ACC112 (cell line): ENCODE measurements at regions not wholly inside any gene's neighbourhood (a gene's known extent, or its start where the extent isn't known, plus 50 kb on each side); places are given as distances from the start of the nearest gene placed in this dataset.
A peak's percentile ranks its signal among the peaks of the same experiment; 100 is the strongest.

Experiments used
- H2AFZ ChIP-seq: fragments of 200-600 bp; sonication (generic); one replicate; pipeline ENCODE4 v1.6.0; 2017; ENCODE audit warnings: antibody characterized with exemption, low read length; ENCODE audit not compliant: unreplicated experiment
- H3K27ac ChIP-seq: fragments of 200-600 bp; sonication (generic); 2 replicates; pipeline ENCODE4 v1.5.1; 2014; ENCODE audit warnings: low read depth, mild to moderate bottlenecking, antibody characterized with exemption, low read length, moderate library complexity
- H3K27me3 ChIP-seq: fragments of 200-600 bp; sonication (generic); 2 replicates; pipeline ENCODE4 v1.6.1; 2014; ENCODE audit warnings: mild to moderate bottlenecking, antibody characterized with exemption, low read length, moderate library complexity, mixed read lengths; ENCODE audit not compliant: insufficient read depth
- H3K36me3 ChIP-seq: fragments of 200-600 bp; sonication (generic); 2 replicates; pipeline ENCODE4 v1.6.1; 2016; ENCODE audit warnings: mild to moderate bottlenecking, antibody characterized with exemption, low read length, moderate library complexity, mixed read lengths; ENCODE audit not compliant: insufficient read depth
- H3K4me1 ChIP-seq: fragments of 200-600 bp; sonication (generic); one replicate; pipeline ENCODE4 v1.6.1; 2016; ENCODE audit warnings: low read length, mixed read lengths; ENCODE audit not compliant: insufficient read depth, unreplicated experiment, control insufficient read depth
- H3K4me3 ChIP-seq: fragments of 200-600 bp; sonication (generic); 2 replicates; pipeline ENCODE4 v1.5.1; 2014; ENCODE audit warnings: mild to moderate bottlenecking, low read depth, low read length
- H3K79me2 ChIP-seq: fragments of 200-600 bp; sonication (generic); one replicate; pipeline ENCODE4 v1.6.0; 2016; ENCODE audit warnings: low read length; ENCODE audit not compliant: control insufficient read depth, unreplicated experiment, insufficient read depth

- Histone ChIP-seq H3K4me1 (no peaks in the 10 kb centered on the region), H3K4me3 (no peak overlapping the region), H3K79me2 (no peaks in the 10 kb centered on the region), H3K27ac (no peak overlapping the region), H2AFZ (no peak overlapping the region), H3K27me3 (no peaks in the 10 kb centered on the region), H3K36me3 (no peaks in the 10 kb centered on the region)
Observed at GRCh38 chr2:139031722-139032121, 251.5 kb upstream of the NXPH2 start.

- no peaks in the 10 kb centered on the region for H3K27me3 ChIP-seq
- no peaks in the 10 kb centered on the region for H3K4me1 ChIP-seq
- H3K27ac ChIP-seq: no peak overlapping the region
- H3K36me3 ChIP-seq: no peaks in the 10 kb centered on the region
- H3K79me2 ChIP-seq: no peaks in the 10 kb centered on the region
- H3K4me3 ChIP-seq: no peak overlapping the region
- no peak overlapping the region for H2AFZ ChIP-seq
Observed at GRCh38 chr2:139020287-139020686, 240.1 kb upstream of the NXPH2 start.

DNA sequence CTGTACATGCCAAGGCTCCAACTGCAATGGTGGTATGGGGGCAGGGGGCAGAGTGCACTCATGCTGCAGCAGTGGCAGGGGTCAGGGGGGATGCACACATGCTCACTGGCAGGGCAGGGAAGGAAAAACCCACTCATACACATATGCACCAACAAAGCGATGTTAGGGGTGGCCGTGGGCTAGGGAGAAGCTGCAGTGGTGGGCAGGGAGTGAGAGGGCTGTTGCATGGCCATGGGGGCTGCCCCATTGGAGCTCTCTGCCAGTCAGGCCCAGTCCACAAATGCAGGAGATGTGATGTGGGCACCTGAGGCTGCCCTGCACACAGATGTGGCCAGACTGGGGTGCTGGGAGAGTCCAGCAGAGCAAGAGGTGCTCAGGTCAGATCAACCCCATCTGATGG, 238.1 kb upstream of the NXPH2 start:
- no peak overlapping the region for H2AFZ ChIP-seq

DNA sequence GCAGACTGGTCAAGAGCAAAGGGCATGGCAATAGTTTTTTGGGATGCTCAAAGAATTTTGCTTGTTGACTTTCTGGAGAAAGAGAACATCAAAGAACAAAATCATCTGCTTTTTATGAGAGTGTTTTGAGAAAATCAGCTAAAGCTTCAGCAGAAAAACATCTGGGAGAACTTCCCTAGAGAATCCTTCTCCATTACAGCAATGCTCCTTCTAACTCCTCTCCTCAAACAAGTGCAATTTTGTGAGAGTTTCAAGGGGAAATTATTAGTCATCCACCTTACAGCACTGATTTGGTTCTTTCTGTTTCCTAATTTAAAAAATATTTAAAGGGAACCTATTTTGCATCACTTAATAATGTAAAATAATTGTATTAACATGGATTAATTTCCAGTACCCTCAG, 226.9 kb upstream of the NXPH2 start:
- no peaks in the 10 kb centered on the region for H3K36me3 ChIP-seq
- H3K79me2 ChIP-seq: no peaks in the 10 kb centered on the region
- H3K4me1 ChIP-seq: no peaks in the 10 kb centered on the region
- H2AFZ ChIP-seq: no peak overlapping the region
- H3K4me3 ChIP-seq: no peak overlapping the region
- no peaks in the 10 kb centered on the region for H3K27me3 ChIP-seq
- no peak overlapping the region for H3K27ac ChIP-seq

More for the DNA sequence above, 238.1 kb upstream of the NXPH2 start:
- H3K79me2 ChIP-seq: no peaks in the 10 kb centered on the region
- no peak overlapping the region for H3K27ac ChIP-seq
- H3K4me1 ChIP-seq: no peaks in the 10 kb centered on the region
- no peaks in the 10 kb centered on the region for H3K36me3 ChIP-seq
- no peaks in the 10 kb centered on the region for H3K27me3 ChIP-seq
- no peak overlapping the region for H3K4me3 ChIP-seq

DNA sequence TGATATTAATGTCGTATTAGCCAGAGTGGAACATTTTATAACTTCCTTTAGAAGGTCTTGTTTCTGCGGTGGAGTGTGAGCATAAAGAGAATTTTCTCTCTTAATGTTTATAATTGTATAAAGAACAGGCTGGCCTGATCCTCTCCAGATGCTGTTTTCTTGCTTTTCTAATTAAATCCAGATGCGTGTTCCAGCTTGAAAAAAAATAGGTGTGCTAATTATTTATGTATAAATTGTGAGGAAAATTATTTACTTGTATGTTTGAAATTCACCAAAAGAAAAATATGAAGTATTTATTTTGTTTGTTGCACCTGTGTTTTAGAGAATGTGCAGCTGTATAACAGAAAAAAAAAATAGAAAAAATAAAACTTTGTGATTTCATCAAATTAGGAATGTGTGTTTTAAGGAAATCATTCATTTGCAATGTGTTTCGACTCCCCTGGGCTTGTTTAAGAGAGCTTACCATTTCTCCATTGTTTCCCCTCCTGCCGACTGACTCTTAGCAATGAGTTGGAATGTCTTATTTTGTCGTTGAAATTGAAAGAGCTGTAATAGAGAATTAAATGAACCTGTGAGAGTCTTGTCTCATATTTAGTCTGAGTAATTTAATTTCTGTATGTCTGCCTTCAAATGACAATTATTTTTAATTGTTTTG, 220.1 kb upstream of the NXPH2 start:
- Histone ChIP-seq H3K79me2 (no peaks in the 10 kb centered on the region), H2AFZ (no peak overlapping the region), H3K27me3 (no peaks in the 10 kb centered on the region), H3K36me3 (no peaks in the 10 kb centered on the region), H3K27ac (no peak overlapping the region), H3K4me1 (peaks cover 8% of the 10 kb centered on the region), H3K4me3 (no peak overlapping the region)

GRCh38 chr2:138997856-138998517, 217.8 kb upstream of the NXPH2 start:
- no peaks in the 10 kb centered on the region for H3K27me3 ChIP-seq
- H3K4me3 ChIP-seq: no peak overlapping the region
- no peaks in the 10 kb centered on the region for H3K79me2 ChIP-seq
- H3K27ac ChIP-seq: 0 out of 2 replicates have a peak overlapping the region, but pooled peaks have one; percentile 24
- H2AFZ ChIP-seq: no peak overlapping the region
- H3K36me3 ChIP-seq: no peaks in the 10 kb centered on the region
- peaks cover 8% of the 10 kb centered on the region for H3K4me1 ChIP-seq

GRCh38 chr2:138997346-138997745, 217.2 kb upstream of the NXPH2 start:
- 0 out of 2 replicates have a peak overlapping the region, but pooled peaks have one; percentile 24 for H3K27ac ChIP-seq
- no peaks in the 10 kb centered on the region for H3K27me3 ChIP-seq
- no peaks in the 10 kb centered on the region for H3K36me3 ChIP-seq
- H3K79me2 ChIP-seq: no peaks in the 10 kb centered on the region
- no peak overlapping the region for H3K4me3 ChIP-seq
- no peak overlapping the region for H2AFZ ChIP-seq
- H3K4me1 ChIP-seq: peaks cover 8% of the 10 kb centered on the region

GRCh38 chr2:138994502-138994901, 214.3 kb upstream of the NXPH2 start:
- H3K79me2 ChIP-seq: no peaks in the 10 kb centered on the region
- H3K27ac ChIP-seq: no peak overlapping the region
- no peak overlapping the region for H3K4me3 ChIP-seq
- H3K27me3 ChIP-seq: no peaks in the 10 kb centered on the region
- H3K36me3 ChIP-seq: no peaks in the 10 kb centered on the region
- no peak overlapping the region for H2AFZ ChIP-seq
- peaks cover 8% of the 10 kb centered on the region for H3K4me1 ChIP-seq

DNA sequence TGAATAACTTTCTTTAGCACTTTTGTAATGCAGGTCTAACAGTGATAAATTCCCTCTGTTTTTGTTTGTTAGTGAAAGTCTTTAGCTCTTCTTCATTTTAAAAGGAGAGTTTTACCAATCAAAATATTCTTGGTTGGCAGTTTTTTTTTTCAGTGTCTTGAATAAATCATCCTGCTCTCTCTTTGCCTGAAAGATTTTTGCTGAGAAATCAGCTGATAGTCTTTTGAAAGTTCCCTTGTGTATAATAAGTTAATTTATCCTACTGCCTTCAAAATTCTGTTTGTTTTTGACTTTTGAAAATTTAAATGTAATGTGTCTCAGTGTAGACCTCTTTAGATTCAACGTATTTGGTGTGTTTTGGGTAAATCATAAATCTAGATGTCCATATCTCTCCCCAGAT, 205.7 kb upstream of the NXPH2 start:
- Histone ChIP-seq H3K27me3 (no peaks in the 10 kb centered on the region), H3K36me3 (no peaks in the 10 kb centered on the region), H3K4me3 (no peak overlapping the region), H3K27ac (no peak overlapping the region), H2AFZ (no peak overlapping the region), H3K79me2 (no peaks in the 10 kb centered on the region), H3K4me1 (no peaks in the 10 kb centered on the region)

- Histone ChIP-seq H3K4me3 (no peak overlapping the region), H3K36me3 (no peaks in the 10 kb centered on the region), H2AFZ (no peak overlapping the region), H3K4me1 (no peaks in the 10 kb centered on the region), H3K27me3 (no peaks in the 10 kb centered on the region), H3K79me2 (no peaks in the 10 kb centered on the region), H3K27ac (no peak overlapping the region)
Observed at GRCh38 chr2:138979131-138979785, 199.1 kb upstream of the NXPH2 start.

DNA sequence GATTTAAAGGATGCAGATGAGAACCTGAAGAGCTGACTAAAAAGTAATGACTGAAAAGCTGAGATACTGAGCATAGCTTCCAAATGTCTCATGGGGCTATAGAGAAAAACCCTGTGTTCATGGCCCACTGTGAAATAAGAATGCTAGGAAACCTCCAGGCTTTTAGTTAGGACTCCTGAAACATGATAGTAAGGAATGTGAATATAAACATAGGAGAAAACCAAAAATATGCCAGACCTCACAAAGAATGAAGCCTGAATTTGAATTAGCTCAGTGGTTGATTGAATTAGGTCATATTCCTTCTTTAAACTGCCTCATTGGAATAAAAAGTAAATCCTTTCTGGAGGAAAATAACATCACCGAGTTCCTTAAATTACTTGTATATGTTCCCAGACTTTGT, 194.5 kb upstream of the NXPH2 start:
- Histone ChIP-seq H3K4me3 (no peak overlapping the region), H3K4me1 (no peaks in the 10 kb centered on the region), H3K79me2 (no peaks in the 10 kb centered on the region), H3K27ac (peak overlapping the region; percentile 33), H3K36me3 (no peaks in the 10 kb centered on the region), H2AFZ (no peak overlapping the region), H3K27me3 (no peaks in the 10 kb centered on the region)
